PC-3 (cell line): ENCODE measurements at regions not wholly inside any gene's neighbourhood (a gene's known extent, or its start where the extent isn't known, plus 50 kb on each side); places are given as distances from the start of the nearest gene placed in this dataset.

Experiments used
- ATAC-seq: fragments of 200-7000 bp; cut with Tn5 transposase; 2 replicates; pipeline ENCODE4 v1.9.1; 2020; ENCODE audit warnings: mild to moderate bottlenecking, moderate library complexity
- BruUV-seq: library from RNA; stranded (reverse); fragments of 400-500 nt; replicated peaks from 2 replicates; lab custom pipeline; 2021; lab: Mats Ljungman, UMichigan
- CTCF ChIA-PET: fragments of 300-600 bp; sonication (Branson Sonifier 250); formaldehyde crosslinking; loops from one replicate; lab custom pipeline; 2022; ENCODE audit warnings: antibody characterized with exemption; lab: Charles Lee
- POLR2A ChIA-PET: fragments of 300-600 bp; sonication (Branson Sonifier 250); formaldehyde crosslinking; loops from one replicate; lab custom pipeline; 2022; ENCODE audit warnings: antibody characterized with exemption; ENCODE audit not compliant: unreplicated experiment; lab: Charles Lee
- DNase-seq: peaks from one replicate; pipeline ENCODE4 v3.0.0-alpha.2; 2015
- H2AFZ ChIP-seq: fragments of 300-600 bp; sonication (generic); 2 replicates; pipeline ENCODE4 v1.6.0; 2016; ENCODE audit warnings: antibody characterized with exemption, low read length
- H3F3A ChIP-seq: fragments of 300-600 bp; sonication (generic); one replicate; pipeline ENCODE4 v1.6.0; 2017; ENCODE audit warnings: antibody characterized with exemption, low read length, control low read depth, mild to moderate bottlenecking; ENCODE audit not compliant: unreplicated experiment
- H3K27ac ChIP-seq: fragments of 300-600 bp; sonication (generic); 2 replicates; pipeline ENCODE4 v1.5.1; 2016; ENCODE audit warnings: mild to moderate bottlenecking, low read length
- H3K27me3 ChIP-seq: fragments of 300-600 bp; sonication (generic); 2 replicates; pipeline ENCODE4 v1.6.1; 2016; ENCODE audit warnings: low read length, mixed read lengths
- H3K36me3 ChIP-seq: fragments of 300-600 bp; sonication (generic); 2 replicates; pipeline ENCODE4 v1.6.1; 2016; ENCODE audit warnings: low read depth, mixed run types, low read length, mixed read lengths
- H3K4me1 ChIP-seq: fragments of 300-600 bp; sonication (generic); 2 replicates; pipeline ENCODE4 v1.5.1; 2016; ENCODE audit warnings: low read length; ENCODE audit not compliant: insufficient read depth
- H3K4me2 ChIP-seq: fragments of 300-600 bp; sonication (generic); 2 replicates; pipeline ENCODE4 v1.6.0; 2016; ENCODE audit warnings: low read length
- H3K4me3 ChIP-seq: fragments of 300-600 bp; sonication (generic); 2 replicates; pipeline ENCODE4 v1.5.1; 2016; ENCODE audit warnings: mild to moderate bottlenecking, low read length, mixed read lengths
- H3K79me2 ChIP-seq: fragments of 300-600 bp; sonication (generic); 2 replicates; pipeline ENCODE4 v1.6.1; 2017; ENCODE audit warnings: low read length, mixed read lengths
- H3K9ac ChIP-seq: fragments of 300-600 bp; sonication (generic); 2 replicates; pipeline ENCODE4 v1.6.0; 2016; ENCODE audit warnings: mild to moderate bottlenecking, low read length
- H3K9me2 ChIP-seq: fragments of 300-600 bp; sonication (generic); replicated peaks from 2 replicates; pipeline ENCODE4 v1.6.1; 2016; ENCODE audit warnings: mixed run types, low read length, mixed read lengths
- H3K9me3 ChIP-seq: fragments of 300-600 bp; sonication (generic); 2 replicates; pipeline ENCODE4 v1.6.1; 2016; ENCODE audit warnings: low read length, mixed read lengths
- H4K20me1 ChIP-seq: fragments of 300-600 bp; sonication (generic); 2 replicates; pipeline ENCODE4 v1.6.1; 2016; ENCODE audit warnings: low read length, mixed read lengths
- EZH2 ChIP-seq: fragments of 300-600 bp; sonication (generic); IDR thresholded peaks from one replicate; pipeline ENCODE4 v1.6.1; 2017; ENCODE audit warnings: antibody characterized with exemption, mild to moderate bottlenecking, low read length; ENCODE audit not compliant: unreplicated experiment
- EZH2phosphoT487 ChIP-seq: fragments of 300-600 bp; sonication (generic); IDR thresholded peaks from 2 replicates; pipeline ENCODE4 v1.6.1; 2018; ENCODE audit warnings: mild to moderate bottlenecking, antibody characterized with exemption, low read length, borderline replicate concordance
- intact Hi-C: fragments of 100-400 bp; cut with micrococcal nuclease; formaldehyde crosslinking; loops from 2 replicates; pipeline ENCODE4 v1.9.0; 2023
- TF ChIP-seq, protein P1 (sequence below): fragments of 300-600 bp; sonication (generic); conservative IDR thresholded peaks from 2 replicates; pipeline ENCODE4 v1.5.1; 2017; ENCODE audit warnings: antibody characterized with exemption, low read depth, mild to moderate bottlenecking, low read length

DNA sequence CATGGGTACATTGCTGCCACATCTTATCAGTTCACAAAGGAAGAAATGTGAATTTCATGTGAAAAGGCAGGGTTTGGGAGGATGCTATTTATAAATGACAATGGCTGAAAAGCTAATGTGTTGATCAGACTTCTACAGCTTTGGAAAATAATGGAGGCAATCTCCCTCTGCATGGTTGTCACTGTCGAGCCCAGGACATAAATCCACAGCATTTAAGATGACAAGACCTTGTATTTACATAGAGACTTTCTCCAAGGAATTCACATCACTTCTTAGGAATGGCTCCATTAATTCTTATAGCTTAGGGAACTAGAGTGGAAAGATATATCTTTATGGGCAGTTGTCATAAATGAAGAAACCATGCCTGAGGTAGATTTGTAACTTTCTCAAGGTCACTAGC is 66.7 kb downstream of the CBLL2 start:
- no peak overlapping the region for H3K9ac ChIP-seq
- no peaks in the 10 kb centered on the region for H3K27me3 ChIP-seq
- no TSS peak for BruUV-seq

DNA sequence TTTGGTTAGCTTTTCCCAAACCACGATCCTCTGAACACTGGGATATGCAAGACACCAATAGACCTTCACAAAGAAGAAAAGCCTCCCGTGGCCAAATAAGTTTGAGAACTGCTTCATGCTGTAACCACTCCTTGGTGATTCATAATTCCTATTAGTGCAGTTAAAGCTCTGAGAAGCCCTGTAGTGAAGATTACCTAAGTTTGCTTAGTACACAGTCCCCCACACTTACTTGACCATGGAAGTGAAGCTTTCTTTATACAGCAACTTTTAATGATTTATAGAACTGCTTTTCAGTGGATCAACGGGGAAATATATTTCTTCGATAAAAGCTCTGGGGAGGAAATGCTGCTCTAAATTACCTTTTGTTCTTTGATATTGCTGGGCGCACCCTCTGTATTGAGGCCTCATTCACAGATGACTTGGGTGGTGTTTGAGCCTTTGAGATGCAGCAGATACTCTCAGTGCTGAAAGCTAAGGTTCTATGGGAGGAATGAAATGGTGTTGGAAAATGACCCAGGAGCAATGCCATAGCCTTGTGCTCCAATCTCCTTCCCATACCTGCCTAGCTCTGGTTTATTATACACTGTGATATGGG is 67.4 kb downstream of the CBLL2 start:
- BruUV-seq = no TSS peak
- CTCF ChIA-PET = no interaction called here
- Histone ChIP-seq H3K4me2 (no peak overlapping the region), H3K27ac (no peak overlapping the region), H3K9ac (no peak overlapping the region), H2AFZ (no peak overlapping the region), H3F3A (no peaks in the 10 kb centered on the region), H3K4me1 (no peaks in the 10 kb centered on the region), H3K36me3 (no peaks in the 10 kb centered on the region), H3K79me2 (no peaks in the 10 kb centered on the region), H3K4me3 (no peak overlapping the region), H3K9me2 (no peaks in the 10 kb centered on the region), H4K20me1 (no peaks in the 10 kb centered on the region), H3K27me3 (no peaks in the 10 kb centered on the region), H3K9me3 (no peaks in the 10 kb centered on the region)
- no peak for DNase-seq
- no peak for TF ChIP-seq EZH2
- TF ChIP-seq, protein P1, sequence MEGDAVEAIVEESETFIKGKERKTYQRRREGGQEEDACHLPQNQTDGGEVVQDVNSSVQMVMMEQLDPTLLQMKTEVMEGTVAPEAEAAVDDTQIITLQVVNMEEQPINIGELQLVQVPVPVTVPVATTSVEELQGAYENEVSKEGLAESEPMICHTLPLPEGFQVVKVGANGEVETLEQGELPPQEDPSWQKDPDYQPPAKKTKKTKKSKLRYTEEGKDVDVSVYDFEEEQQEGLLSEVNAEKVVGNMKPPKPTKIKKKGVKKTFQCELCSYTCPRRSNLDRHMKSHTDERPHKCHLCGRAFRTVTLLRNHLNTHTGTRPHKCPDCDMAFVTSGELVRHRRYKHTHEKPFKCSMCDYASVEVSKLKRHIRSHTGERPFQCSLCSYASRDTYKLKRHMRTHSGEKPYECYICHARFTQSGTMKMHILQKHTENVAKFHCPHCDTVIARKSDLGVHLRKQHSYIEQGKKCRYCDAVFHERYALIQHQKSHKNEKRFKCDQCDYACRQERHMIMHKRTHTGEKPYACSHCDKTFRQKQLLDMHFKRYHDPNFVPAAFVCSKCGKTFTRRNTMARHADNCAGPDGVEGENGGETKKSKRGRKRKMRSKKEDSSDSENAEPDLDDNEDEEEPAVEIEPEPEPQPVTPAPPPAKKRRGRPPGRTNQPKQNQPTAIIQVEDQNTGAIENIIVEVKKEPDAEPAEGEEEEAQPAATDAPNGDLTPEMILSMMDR = no peak
- TF ChIP-seq EZH2phosphoT487 = no peak
- intact Hi-C loops = no loop called here
- POLR2A ChIA-PET = no interaction called here
- no peak for ATAC-seq

More for the DNA sequence above, 66.7 kb downstream of the CBLL2 start:
- no peaks in the 10 kb centered on the region for H4K20me1 ChIP-seq
- H3K79me2 ChIP-seq = no peaks in the 10 kb centered on the region
- no peaks in the 10 kb centered on the region for H3K4me1 ChIP-seq
- intact Hi-C loops = no loop called here
- no peak overlapping the region for H3K4me3 ChIP-seq
- TF ChIP-seq EZH2 = no peak
- TF ChIP-seq, protein P1 = no peak
- TF ChIP-seq EZH2phosphoT487 = no peak
- H3K36me3 ChIP-seq = no peaks in the 10 kb centered on the region
- H3F3A ChIP-seq = no peaks in the 10 kb centered on the region
- ChIA-PET CTCF (no interaction called here), POLR2A (no interaction called here)
- H3K4me2 ChIP-seq = no peak overlapping the region
- H3K9me2 ChIP-seq = no peaks in the 10 kb centered on the region
- DNase-seq (no peak), ATAC-seq (no peak)
- no peak overlapping the region for H3K27ac ChIP-seq
- H3K9me3 ChIP-seq = no peaks in the 10 kb centered on the region
- no peak overlapping the region for H2AFZ ChIP-seq

DNA sequence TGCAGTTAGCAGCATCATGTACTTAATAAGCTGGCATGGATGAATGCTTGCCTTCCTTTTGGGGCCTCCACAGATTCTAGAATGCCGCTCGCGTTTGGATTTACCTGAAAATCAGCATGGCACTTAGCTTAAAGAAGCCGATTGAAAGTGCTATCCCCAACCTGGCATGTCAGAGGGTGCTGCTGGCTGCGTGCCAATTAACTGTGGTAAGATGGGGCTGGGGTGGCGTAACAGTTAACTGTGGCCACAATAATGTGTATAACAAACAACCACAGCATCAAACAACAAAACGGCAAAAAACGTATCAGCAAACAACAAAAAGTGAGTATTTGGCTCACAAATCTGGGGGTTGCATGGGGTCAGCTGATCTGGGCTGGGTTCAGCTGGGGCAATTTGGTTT is 70.5 kb downstream of the CBLL2 start:
- TF ChIP-seq EZH2 (no peak), EZH2phosphoT487 (no peak)
- TF ChIP-seq, protein P1 = no peak
- H3K4me2 ChIP-seq = no peak overlapping the region
- intact Hi-C loops = no loop called here
- no peak overlapping the region for H3K27ac ChIP-seq
- no peak for ATAC-seq
- no peaks in the 10 kb centered on the region for H4K20me1 ChIP-seq
- H3K27me3 ChIP-seq = no peaks in the 10 kb centered on the region
- no peak overlapping the region for H2AFZ ChIP-seq
- BruUV-seq = no TSS peak
- no peaks in the 10 kb centered on the region for H3K36me3 ChIP-seq
- no peak overlapping the region for H3K9ac ChIP-seq
- H3K9me3 ChIP-seq = no peaks in the 10 kb centered on the region
- CTCF ChIA-PET = no interaction called here
- POLR2A ChIA-PET = no interaction called here
- no peak for DNase-seq
- H3K79me2 ChIP-seq = no peaks in the 10 kb centered on the region
- no peak overlapping the region for H3K4me3 ChIP-seq
- no peaks in the 10 kb centered on the region for H3F3A ChIP-seq
- peaks cover 6% of the 10 kb centered on the region; the same call in 1 of the 2 replicates for H3K4me1 ChIP-seq
- no peaks in the 10 kb centered on the region for H3K9me2 ChIP-seq
